SJSA1 (cell line): ENCODE measurements at regions not wholly inside any gene's neighbourhood (a gene's known extent, or its start where the extent isn't known, plus 50 kb on each side); places are given as distances from the start of the nearest gene placed in this dataset.

Experiments used
- DNase-seq, 2 experiments: peaks; one replicate each; pipeline ENCODE4 v3.0.0-alpha.2; 2015 to 2020; ENCODE audit warnings: low spot score in 2 of 2, low read depth in 1 of 2
- H3K27ac ChIP-seq: fragments of 250-450 bp; sonication (Bioruptor Pico); 2 replicates; pipeline ENCODE4 v1.5.1; 2020; ENCODE audit warnings: mild to moderate bottlenecking, moderate library complexity
- H3K27me3 ChIP-seq: fragments of 250-450 bp; sonication (Bioruptor Pico); replicated peaks from 2 replicates; pipeline ENCODE4 v1.5.1; 2020; ENCODE audit warnings: mild to moderate bottlenecking, moderate library complexity
- H3K36me3 ChIP-seq: fragments of 250-450 bp; sonication (Bioruptor Pico); 2 replicates; pipeline ENCODE4 v1.5.1; 2020; ENCODE audit warnings: mild to moderate bottlenecking
- H3K4me1 ChIP-seq: fragments of 250-450 bp; sonication (Bioruptor Pico); replicated peaks from 2 replicates; pipeline ENCODE4 v1.6.1; 2021; ENCODE audit warnings: mild to moderate bottlenecking
- H3K4me3 ChIP-seq: fragments of 250-450 bp; sonication (Bioruptor Pico); 2 replicates; pipeline ENCODE4 v1.5.1; 2020; ENCODE audit warnings: mild to moderate bottlenecking
- H3K9me3 ChIP-seq: fragments of 250-450 bp; sonication (Bioruptor Pico); replicated peaks from 2 replicates; pipeline ENCODE4 v1.5.1; 2020; ENCODE audit warnings: mild to moderate bottlenecking

DNA sequence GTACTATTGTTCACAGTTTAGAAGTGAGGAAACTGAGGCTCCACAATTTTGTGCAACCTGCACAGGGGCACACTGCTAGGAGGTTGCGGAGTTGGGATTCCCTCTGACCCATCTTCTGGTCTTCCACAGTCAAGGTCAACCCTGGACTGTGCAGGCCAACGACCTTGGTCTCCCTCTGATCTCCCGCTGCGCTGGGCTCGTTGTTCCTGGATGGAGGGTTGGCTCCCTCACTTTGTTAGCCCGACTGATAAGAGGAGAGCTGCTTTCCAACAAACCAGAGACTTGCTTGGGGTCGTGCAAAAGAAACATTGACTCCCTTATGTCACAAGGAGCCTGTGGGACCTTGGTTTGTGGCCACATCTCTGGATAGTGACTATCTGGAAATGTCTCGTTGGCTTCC lies 187.6 kb downstream of the MYCN start:
- Histone ChIP-seq H3K4me3 (no peak overlapping the region), H3K27me3 (no peaks in the 10 kb centered on the region)

DNA sequence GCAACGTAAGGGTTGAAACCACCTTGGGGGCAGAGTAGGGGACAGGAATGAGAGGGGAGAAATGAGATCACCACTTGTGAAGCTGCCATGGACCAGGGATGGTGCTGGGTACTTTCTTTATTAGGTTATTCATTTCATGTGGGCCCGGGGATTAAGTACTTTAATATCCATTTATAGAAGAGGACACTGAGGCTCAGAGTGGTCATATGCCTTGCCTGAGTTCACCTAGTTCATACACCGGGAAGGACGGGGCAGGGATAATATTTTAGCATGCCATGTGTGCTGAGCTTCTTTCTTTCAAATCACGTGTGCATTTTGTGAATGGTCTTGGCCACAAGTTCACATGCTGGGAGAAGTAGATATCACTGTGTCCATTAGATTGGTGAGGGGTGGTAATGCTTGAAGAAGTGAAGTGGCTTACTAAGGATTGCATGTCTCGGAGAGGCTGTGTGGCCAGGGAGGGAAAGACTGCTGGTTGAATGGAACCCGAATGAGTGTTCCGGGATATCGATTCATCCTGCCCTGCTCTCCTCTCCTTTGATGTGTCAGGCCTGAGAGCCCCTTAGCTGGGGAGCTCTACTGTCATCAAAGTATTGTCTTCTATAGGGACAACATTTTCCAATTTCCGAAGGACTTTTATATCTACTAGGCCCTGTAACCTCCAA lies 187.1 kb downstream of the MYCN start:
- Histone ChIP-seq H3K36me3 (no peaks in the 10 kb centered on the region), H3K4me1 (no peaks in the 10 kb centered on the region), H3K27me3 (no peaks in the 10 kb centered on the region), H3K9me3 (0 out of 2 replicates have a peak, but pooled peaks cover 3% of the 10 kb centered on the region), H3K4me3 (no peak overlapping the region), H3K27ac (no peak overlapping the region)
- DNase-seq: no peak

More for the DNA sequence above, 187.6 kb downstream of the MYCN start:
- Histone ChIP-seq H3K4me1 (no peaks in the 10 kb centered on the region), H3K27ac (no peak overlapping the region), H3K9me3 (0 out of 2 replicates have a peak, but pooled peaks cover 3% of the 10 kb centered on the region), H3K36me3 (no peaks in the 10 kb centered on the region)
- no peak for DNase-seq

DNA sequence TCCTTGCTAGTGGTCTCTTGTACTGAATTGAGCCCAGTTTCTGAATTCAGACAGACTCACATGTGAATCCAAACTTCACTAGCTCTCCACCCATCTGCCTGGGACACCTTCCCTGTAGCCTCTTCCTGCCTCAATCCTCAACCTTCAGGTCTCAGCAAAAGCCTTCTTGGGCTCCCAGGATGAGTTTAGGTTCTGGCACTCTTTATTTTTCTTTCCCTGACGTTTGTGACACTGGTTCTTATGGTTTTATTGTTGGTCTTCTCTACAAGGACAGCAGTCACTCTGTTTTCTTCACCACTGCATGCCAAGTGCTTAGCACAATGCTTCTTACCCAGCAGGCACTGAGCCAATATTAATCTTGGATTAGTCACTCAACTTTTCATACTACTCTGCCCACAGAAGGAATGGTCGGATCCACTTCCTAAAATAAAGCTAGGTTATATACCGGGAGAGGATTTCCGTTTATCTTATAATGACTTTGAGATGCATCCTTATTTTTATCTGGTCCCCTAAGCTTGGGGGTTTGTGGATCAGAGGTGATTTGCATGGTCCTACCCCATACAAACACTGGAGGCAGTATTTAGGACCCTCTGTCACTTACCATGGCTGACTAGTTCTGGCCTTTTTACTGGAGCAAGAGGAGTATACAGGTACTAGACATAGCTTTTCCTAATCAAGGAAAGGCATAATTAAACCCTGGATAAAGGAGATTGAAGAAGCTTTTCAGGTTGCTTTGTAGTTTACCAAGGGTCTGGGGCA lies 186.3 kb downstream of the MYCN start:
- H3K4me1 ChIP-seq: no peaks in the 10 kb centered on the region
- 0 out of 2 replicates have a peak, but pooled peaks cover 3% of the 10 kb centered on the region for H3K9me3 ChIP-seq
- H3K27me3 ChIP-seq: no peaks in the 10 kb centered on the region
- no peak for DNase-seq
- no peak overlapping the region for H3K27ac ChIP-seq
- H3K36me3 ChIP-seq: no peaks in the 10 kb centered on the region
- no peak overlapping the region for H3K4me3 ChIP-seq

DNA sequence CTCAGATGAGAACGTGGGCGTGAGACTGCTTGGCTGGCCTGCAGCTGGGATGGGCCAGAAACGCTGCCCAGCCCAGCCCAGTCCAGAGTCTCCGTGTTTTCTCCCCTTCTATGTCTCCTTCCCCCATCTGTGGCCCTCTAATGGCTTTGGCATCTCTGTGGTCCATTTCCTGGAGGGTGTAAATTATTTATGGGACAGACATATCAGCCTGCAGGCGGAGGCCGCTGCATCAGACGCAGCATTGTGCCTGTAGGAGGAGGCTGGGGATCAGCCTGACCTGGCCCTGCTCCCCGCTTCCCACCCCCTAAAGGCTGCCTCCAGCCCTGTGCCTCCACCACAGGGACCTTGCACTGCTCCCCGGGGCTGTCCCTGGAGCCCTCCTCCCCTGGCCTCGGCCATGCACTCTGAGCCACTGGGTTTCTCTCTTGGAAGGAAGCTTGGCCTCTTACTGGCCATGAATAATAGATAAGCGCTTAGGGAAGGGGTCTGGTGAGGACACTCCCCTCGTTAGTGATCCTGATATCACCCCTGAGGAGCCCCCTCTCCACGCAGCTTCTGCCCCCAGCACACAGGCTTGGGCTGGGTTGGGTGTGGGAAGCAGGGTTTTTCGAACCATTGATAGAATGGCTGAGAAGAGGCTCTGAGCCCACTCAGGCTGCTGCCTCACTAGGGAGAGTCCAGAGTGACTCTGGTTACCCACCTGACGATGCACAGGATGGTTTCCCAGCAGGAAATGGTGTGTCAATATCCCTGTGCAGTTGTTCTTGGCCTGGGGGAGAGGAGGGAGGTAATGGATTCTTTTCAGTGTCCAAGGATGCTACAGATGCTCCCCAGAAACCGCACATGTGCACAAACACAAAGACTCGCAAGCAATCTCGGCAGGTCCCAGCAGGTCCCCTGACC lies 185.5 kb downstream of the MYCN start:
- H3K27me3 ChIP-seq: no peaks in the 10 kb centered on the region
- 0 out of 2 replicates have a peak, but pooled peaks cover 3% of the 10 kb centered on the region for H3K9me3 ChIP-seq
- no peak overlapping the region for H3K27ac ChIP-seq
- no peak for DNase-seq
- no peaks in the 10 kb centered on the region for H3K36me3 ChIP-seq
- H3K4me3 ChIP-seq: no peak overlapping the region
- no peaks in the 10 kb centered on the region for H3K4me1 ChIP-seq

GRCh38 chr2:16124881-16125613 lies 184.7 kb downstream of the MYCN start:
- no peaks in the 10 kb centered on the region for H3K27me3 ChIP-seq
- no peaks in the 10 kb centered on the region for H3K36me3 ChIP-seq
- 0 out of 2 replicates have a peak, but pooled peaks cover 3% of the 10 kb centered on the region for H3K9me3 ChIP-seq
- H3K4me3 ChIP-seq: no peak overlapping the region
- H3K4me1 ChIP-seq: no peaks in the 10 kb centered on the region
- no peak for DNase-seq
- no peak overlapping the region for H3K27ac ChIP-seq

DNA sequence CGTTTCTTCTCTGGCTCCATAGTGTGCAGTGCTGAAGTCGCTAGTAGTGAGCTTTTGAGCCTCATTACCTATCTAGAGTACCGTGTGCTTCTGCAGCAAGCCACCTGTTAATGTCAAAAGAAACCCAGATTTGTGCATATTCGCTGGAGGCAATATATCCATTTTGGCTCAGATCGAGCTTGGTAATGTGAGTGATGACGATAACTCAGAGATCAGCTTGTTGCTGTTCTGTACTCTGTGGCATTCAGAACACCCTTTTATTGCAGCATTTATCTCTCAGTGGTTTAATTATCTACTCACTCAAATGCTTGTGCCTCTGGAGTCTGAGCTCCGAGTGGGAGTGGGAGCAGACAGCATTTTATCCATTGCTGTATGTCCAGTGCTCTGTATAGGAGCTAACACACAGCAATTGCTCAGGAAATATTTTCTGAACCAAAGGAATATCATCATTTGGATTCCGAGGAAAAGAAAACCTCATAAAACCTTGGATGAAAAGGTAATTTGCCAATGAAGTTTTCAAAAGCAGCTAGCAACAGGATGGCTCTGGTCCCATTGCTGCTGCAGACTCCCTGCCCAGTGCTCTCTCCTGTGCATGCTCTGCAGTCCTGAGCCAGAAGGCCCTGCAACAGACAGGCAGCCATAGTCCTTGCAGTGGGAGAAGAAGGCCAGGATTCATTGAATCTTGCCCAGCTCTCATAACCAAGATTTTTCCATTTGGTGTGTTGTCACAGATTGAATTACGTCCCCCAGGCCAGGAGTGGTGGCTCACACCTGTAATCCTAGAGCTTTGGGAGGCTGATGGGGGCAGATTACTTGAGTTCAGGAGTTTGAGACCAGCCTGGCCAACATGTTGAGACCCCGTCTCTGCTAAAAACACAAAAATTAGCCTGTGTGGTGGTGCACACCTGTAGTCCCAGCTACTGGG lies 183.8 kb downstream of the MYCN start:
- Histone ChIP-seq H3K27me3 (no peaks in the 10 kb centered on the region), H3K4me3 (no peak overlapping the region), H3K27ac (no peak overlapping the region), H3K4me1 (no peaks in the 10 kb centered on the region), H3K36me3 (no peaks in the 10 kb centered on the region), H3K9me3 (0 out of 2 replicates have a peak, but pooled peaks cover 3% of the 10 kb centered on the region)
- DNase-seq: no peak

- Histone ChIP-seq H3K27me3 (no peaks in the 10 kb centered on the region), H3K9me3 (0 out of 2 replicates have a peak, but pooled peaks cover 3% of the 10 kb centered on the region), H3K4me3 (no peak overlapping the region), H3K36me3 (no peaks in the 10 kb centered on the region), H3K27ac (no peak overlapping the region), H3K4me1 (no peaks in the 10 kb centered on the region)
- no peak for DNase-seq
Measured at GRCh38 chr2:16123421-16123820, 183.1 kb downstream of the MYCN start.

DNA sequence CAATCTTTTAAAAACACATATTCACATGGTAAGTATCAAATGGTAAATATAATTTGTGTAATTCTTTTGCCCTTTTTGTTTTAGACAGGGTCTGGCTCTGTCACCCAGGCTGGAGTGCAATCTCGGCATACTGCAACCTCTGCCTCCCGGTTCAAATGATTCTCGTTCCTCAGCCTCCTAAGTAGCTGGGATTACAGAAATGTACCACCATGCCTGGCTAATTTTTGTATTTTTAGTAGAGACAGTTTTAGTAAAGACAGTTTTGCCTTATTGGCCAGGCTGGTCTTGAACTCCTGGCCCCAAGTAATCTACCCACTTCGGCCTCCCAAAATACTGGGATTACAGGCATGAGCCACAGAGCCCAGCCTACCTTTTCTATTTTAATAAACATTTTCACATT lies 182.2 kb downstream of the MYCN start:
- no peak for DNase-seq
- Histone ChIP-seq H3K36me3 (no peaks in the 10 kb centered on the region), H3K4me1 (no peaks in the 10 kb centered on the region), H3K27me3 (no peaks in the 10 kb centered on the region), H3K4me3 (no peak overlapping the region), H3K27ac (no peak overlapping the region), H3K9me3 (0 out of 2 replicates have a peak, but pooled peaks cover 3% of the 10 kb centered on the region)

DNA sequence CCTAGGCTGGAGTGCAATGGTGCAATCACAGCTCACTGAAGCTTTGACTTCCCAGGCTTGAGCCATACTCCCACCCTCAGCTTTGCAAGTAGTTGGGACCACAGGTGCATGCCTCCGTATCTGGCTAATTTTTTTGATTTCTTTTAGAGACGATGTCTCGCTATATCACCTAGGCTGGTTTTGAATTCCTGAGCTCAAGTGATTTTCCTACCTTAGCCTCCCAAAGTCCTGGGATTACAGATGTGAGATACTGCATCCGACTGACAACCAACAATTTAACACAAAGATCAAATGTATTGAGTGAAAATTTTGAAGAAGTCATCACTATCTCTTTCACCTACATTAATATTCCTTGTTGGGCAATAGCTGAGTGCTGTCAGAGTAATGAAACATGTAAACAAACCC lies 181.6 kb downstream of the MYCN start:
- no peak for DNase-seq
- no peaks in the 10 kb centered on the region for H3K4me1 ChIP-seq
- H3K9me3 ChIP-seq: 0 out of 2 replicates have a peak, but pooled peaks cover 3% of the 10 kb centered on the region
- no peak overlapping the region for H3K27ac ChIP-seq
- H3K27me3 ChIP-seq: no peaks in the 10 kb centered on the region
- no peaks in the 10 kb centered on the region for H3K36me3 ChIP-seq
- no peak overlapping the region for H3K4me3 ChIP-seq

GRCh38 chr2:16121231-16121985 lies 181.1 kb downstream of the MYCN start:
- H3K9me3 ChIP-seq: 0 out of 2 replicates have a peak, but pooled peaks cover under 1% of the 10 kb centered on the region
- no peaks in the 10 kb centered on the region for H3K36me3 ChIP-seq
- no peak for DNase-seq
- no peak overlapping the region for H3K4me3 ChIP-seq
- no peaks in the 10 kb centered on the region for H3K4me1 ChIP-seq
- H3K27me3 ChIP-seq: no peaks in the 10 kb centered on the region
- H3K27ac ChIP-seq: no peak overlapping the region

DNA sequence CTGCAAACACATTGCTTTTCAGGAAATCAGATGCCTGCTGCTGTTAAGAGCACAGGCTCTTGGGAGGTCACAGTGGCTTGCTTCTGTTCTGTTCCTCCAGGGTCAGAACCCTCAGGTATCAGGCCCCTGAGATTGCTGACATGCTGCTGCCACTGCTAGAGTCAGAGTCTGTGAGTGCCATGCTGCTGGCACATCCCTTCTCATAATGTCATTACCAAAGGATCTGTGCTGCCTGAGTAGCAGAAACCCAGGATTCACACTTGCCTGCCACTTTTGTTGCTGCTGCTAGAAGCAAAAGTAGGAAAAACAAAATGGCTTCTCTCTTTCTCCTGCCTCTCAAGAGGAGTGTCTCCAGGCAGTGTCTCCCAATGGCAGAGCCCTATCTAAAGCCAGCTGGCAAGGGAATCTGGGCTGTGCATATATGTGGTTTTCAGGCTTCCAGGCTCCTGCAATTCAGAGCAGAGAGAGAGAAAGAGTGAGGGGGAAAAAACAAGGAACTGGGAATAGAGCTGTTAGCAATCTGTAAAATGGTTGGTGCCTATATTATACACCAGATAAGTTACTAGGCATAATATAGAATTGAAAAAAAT lies 180.3 kb downstream of the MYCN start:
- H3K36me3 ChIP-seq: no peaks in the 10 kb centered on the region
- no peaks in the 10 kb centered on the region for H3K9me3 ChIP-seq
- DNase-seq: no peak
- H3K27ac ChIP-seq: no peak overlapping the region
- H3K4me3 ChIP-seq: no peak overlapping the region
- no peaks in the 10 kb centered on the region for H3K27me3 ChIP-seq
- no peaks in the 10 kb centered on the region for H3K4me1 ChIP-seq
